ENCODE measurements at regions not wholly inside any gene's neighbourhood (a gene's known extent, or its start where the extent isn't known, plus 50 kb on each side); places are given as distances from the start of the nearest gene placed in this dataset.

- peak; percentile 19 for DNase-seq (ENCODE audit: low read depth)
Measured at GRCh38 chr2:160876765-160877164, 283.5 kb upstream of the TANK start.

DNA sequence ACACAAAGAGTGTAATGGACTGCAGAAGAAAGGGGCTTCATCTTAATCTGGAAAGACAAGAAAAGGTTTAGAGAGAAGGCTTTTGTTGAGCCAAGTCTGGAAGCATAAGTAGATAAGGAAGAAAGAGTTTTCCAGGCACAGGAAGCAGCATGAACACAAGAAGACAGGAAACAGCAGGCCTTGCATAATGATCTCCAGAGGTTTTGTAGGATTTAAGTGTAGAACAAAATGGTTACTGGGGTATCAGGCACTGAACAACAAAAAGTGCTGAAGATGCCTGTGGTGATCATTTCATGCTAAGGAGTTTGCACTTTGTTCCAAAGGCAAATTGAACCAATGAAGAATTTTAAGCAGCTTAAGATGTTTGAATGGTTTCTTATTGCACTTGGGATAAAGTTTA, 281.6 kb upstream of the TANK start:
- DNase-seq (ENCODE audit: low read depth): no peak

DNA sequence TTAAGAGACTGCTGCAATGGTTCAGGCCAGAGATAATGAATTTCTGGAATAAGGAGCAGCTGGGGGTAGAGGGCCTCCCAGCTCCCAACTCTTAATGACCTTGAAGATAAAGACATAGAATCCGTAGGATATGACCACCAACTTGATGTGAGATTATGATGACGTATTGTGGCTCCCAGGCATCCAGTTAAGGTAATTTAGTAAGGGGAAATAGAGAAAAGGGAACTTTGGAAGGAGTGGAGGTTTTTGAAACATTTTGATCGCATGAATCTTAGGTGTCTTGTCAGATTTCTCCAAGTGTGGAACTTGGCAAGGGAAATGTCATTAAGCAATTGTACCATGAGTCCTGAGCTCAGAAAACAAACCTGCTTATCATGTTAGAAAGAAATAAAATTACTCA, 277.3 kb upstream of the TANK start:
- no peak for DNase-seq (ENCODE audit: low read depth)

DNA sequence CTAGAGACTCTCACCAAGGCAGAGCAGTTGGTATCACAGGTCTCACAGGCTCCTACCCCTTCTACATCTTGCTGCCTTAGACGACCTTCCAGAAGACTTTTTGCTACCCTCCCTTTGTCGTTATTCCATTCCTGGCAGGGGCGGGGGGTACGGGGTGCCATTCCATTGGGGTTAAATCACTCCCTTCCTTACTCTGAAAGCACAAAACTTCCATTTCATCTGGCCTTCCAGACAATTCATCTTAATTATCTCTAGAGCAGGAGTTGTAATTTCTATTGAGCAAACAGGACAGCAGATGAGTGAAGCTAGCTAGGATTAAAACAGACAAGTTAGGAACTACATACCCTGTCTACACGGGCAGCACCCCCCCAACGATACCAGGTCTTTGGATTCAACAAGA, 276.2 kb upstream of the TANK start:
- DNase-seq (ENCODE audit: low read depth): no peak

DNA sequence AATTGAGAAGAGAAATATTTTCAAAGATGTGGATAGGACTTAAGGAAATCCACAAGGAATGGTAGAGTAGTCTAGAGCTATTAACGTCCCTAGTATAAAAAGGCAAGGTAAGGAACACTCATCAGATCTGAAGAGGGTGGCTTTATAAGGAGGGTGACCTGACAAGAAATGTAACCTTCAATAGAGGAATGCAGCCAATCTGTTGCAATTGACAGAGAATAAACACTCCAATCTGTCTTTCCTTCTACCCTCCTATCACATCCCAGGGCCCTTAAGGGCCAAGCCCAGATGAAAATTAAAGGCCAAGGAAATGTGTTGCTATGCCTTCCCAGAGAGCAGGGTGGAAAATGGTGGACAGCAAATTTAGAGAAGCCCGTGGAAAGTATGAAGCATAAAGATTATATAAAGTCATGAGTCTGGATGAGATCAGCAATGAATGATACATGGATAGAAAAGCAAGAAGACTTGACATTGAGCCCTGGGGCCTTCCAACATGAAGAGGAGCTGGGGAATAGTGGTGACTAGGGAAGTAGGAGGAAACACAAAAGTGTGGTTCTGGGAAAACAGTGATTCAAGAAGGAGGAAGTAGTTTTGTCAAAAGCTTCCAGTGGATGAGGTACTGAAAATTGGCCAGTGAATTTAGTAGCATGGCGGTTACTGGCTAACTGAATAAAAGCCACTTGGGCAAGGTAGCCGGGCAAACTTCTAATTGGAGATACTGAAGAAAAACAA, 270.6 kb upstream of the TANK start:
- no peak for DNase-seq (ENCODE audit: low read depth)

- no peak for DNase-seq (ENCODE audit: low read depth)
Measured at GRCh38 chr2:160890667-160891352, 269.4 kb upstream of the TANK start.

- no peak for DNase-seq (ENCODE audit: low read depth)
Measured at GRCh38 chr2:160891353-160891740, 268.9 kb upstream of the TANK start.

- DNase-seq (ENCODE audit: low read depth): no peak
Measured at GRCh38 chr2:160892204-160892603, 268.0 kb upstream of the TANK start.

DNA sequence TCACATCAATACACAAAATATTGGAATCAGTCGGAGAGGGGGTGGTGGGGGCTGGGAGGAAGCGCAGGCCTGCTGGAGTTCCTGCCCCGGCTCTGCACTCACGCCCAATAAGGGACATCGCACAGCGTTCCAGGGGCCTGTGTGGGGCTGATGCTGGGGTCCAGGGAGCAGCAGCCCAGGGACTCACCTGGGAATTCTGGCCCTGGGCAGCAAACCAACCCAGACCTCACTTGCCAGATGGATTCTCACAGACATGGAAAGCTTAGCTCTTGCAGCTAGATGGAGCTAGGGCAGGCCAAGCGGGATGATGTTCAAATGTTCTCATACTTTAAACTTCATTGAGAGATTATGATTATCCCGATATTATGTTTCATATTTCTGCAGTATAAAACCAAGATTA, 266.6 kb upstream of the TANK start:
- no peak for DNase-seq (ENCODE audit: low read depth)

- DNase-seq (ENCODE audit: low read depth): no peak
Measured at GRCh38 chr2:160898581-160899307, 261.5 kb upstream of the TANK start.

- no peak for DNase-seq (ENCODE audit: low read depth)
Measured at GRCh38 chr2:160901613-160902012, 258.6 kb upstream of the TANK start.

DNA sequence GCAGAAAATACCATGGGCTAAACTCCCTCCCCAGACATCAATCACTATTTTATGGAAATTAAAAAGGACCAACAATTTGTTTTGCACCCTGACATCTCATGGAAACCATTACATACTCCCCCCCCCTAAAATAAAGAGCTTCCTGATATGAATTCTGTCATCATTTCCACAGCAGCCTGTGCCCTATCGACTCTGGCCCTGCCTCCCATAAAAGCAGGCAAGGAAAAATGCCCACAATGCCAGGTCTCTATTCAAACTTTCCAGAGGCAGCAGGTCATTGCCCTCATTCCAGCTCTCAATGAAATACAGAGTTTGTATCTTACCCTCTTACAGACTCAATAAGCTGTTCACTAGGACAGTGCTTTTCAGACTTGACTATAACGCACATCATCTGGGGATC, 254.4 kb upstream of the TANK start:
- no peak for DNase-seq (ENCODE audit: low read depth)

GRCh38 chr2:160906878-160907277, 253.3 kb upstream of the TANK start:
- peak; percentile 72 for DNase-seq (ENCODE audit: low read depth)

GRCh38 chr2:160907738-160908137, 252.5 kb upstream of the TANK start:
- no peak for DNase-seq (ENCODE audit: low read depth)

DNA sequence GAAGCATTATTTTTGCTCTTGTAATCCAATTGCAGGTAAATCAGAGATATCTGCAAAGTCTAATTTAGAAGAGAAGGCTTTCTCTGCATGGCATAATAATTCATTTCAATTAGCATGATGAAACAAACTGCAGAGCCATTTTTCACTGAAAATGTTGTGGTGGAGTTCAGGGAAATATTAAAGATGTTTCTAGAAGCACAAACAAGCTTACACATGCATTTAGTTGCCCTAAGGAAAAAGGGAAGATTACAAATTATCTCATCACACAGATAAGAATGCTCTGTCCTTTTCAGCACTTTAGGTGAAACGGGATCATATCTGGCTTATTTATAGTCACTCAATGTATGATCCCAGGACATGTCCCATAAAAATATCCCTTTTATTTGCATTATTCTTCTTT, 252.1 kb upstream of the TANK start:
- DNase-seq (ENCODE audit: low read depth): no peak

DNA sequence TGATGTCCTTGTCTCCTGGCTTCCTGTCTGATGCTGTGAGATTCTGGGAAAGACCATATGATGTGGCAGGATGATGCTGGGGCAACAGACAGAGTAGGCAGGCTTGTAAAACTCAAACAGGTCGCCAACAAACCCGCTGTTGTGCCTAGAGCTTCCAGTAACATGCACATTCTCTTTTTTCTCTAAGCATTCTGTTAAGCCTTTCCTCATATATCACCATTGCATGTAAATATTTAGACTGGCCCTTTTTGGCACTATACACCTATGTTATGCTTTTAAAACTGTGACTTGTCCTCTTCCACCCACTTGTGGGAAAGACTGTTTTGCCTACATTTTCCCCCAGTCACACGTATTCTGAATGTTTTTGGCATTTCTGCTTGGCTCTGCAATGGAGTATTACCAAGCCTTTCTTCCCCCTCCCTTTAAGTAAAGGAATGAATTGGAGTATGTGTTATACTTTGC, 250.4 kb upstream of the TANK start:
- no peak for DNase-seq (ENCODE audit: low read depth)

GRCh38 chr2:160910681-160911080, 249.5 kb upstream of the TANK start:
- peak; percentile 36 for DNase-seq (ENCODE audit: low read depth)

DNA sequence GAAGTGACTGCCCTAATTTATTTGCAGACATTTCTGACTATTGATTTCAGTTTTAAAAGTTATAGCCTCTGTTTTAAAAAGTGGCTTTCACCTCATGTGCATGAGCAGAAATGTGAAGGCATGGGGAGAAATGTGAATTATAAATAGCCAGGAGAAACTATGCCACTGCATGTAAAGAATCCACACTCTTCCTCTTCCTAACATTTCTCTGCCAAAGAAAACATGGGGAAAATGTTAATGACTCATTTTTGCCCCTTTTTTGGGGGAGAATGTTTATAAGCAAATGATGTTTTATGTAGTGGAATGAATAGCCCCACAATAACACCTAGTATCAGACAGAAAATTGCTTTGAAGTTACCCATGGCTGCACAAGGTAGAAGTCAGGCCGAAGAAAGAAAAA, 249.0 kb upstream of the TANK start:
- DNase-seq (ENCODE audit: low read depth): no peak

DNA sequence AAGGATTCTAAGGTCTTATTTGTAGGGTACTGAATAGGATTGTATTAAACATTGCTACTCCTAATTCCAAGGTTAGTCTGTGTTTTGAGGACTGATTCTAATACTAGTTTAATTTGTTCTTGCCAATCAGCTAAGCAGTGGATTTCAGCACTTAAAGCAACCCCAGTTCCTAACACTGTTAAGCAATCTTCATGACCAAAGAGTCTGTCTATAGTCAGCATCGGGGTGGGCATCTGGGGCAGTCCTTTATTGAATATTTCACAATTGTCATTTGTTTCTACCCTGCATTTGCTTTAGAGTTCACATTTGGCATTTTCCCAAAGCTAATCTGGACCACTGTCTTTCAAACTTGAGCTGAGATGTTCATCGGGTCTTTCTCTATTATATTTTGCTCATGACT, 248.0 kb upstream of the TANK start:
- no peak for DNase-seq (ENCODE audit: low read depth)

- DNase-seq (ENCODE audit: low read depth): no peak
Measured at GRCh38 chr2:160913323-160913722, 246.9 kb upstream of the TANK start.

- DNase-seq (ENCODE audit: low read depth): no peak
Measured at GRCh38 chr2:160914217-160914616, 246.0 kb upstream of the TANK start.

DNA sequence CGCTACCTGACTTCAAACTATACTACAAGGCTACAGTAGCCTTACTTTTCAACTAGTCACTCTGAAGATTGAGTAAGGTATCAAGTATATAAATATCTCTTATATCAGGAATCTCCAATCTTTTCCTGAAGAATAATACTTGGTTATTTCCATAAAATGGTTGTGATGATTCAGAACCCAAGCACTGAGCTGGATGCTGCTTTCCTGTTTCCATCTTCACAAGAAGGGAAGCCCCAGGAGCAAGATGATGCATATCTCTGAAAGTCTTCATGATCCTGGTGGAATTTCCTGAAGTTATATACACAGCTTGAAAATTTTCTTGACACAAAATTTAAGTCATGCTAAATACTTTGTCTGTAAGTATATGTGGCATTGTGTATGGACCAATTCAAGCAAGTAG, 243.9 kb upstream of the TANK start:
- no peak for DNase-seq (ENCODE audit: low read depth)

- peak; percentile 77 for DNase-seq (ENCODE audit: low read depth)
Measured at GRCh38 chr2:160917850-160918249, 242.4 kb upstream of the TANK start.

Data from renal cortical epithelial cell (primary cell).